ENCODE measurements at regions not wholly inside any gene's neighbourhood (a gene's known extent, or its start where the extent isn't known, plus 50 kb on each side); places are given as distances from the start of the nearest gene placed in this dataset.

- no peak overlapping the region for H3K4me3 ChIP-seq (replicated peaks; ENCODE audit: low read depth, low read length)
- no peak for DNase-seq (ENCODE audit: extremely low read depth, low read depth)
- no peak for TF ChIP-seq CTCF (IDR thresholded peaks at IDR 0.05; ENCODE audit: low read depth, low read length, missing control alignments)
Measured at GRCh38 chr20:57842720-57843119, 132.9 kb upstream of the PMEPA1 start.

GRCh38 chr20:57841297-57841866, 131.6 kb upstream of the PMEPA1 start:
- no peak for TF ChIP-seq CTCF (IDR thresholded peaks at IDR 0.05; ENCODE audit: low read depth, low read length, missing control alignments)
- no peak for DNase-seq (ENCODE audit: extremely low read depth, low read depth)
- H3K4me3 ChIP-seq (replicated peaks; ENCODE audit: low read depth, low read length), result no peak overlapping the region

GRCh38 chr20:57840504-57841296, 130.9 kb upstream of the PMEPA1 start:
- no peak for TF ChIP-seq CTCF (IDR thresholded peaks at IDR 0.05; ENCODE audit: low read depth, low read length, missing control alignments)
- H3K4me3 ChIP-seq (replicated peaks; ENCODE audit: low read depth, low read length), result no peak overlapping the region
- DNase-seq (ENCODE audit: extremely low read depth, low read depth), result no peak

- H3K4me3 ChIP-seq (replicated peaks; ENCODE audit: low read depth, low read length), result no peak overlapping the region
- DNase-seq (ENCODE audit: extremely low read depth, low read depth), result no peak
- TF ChIP-seq CTCF (IDR thresholded peaks at IDR 0.05; ENCODE audit: low read depth, low read length, missing control alignments), result no peak
Measured at GRCh38 chr20:57840066-57840465, 130.3 kb upstream of the PMEPA1 start.

GRCh38 chr20:57838670-57839151, 128.9 kb upstream of the PMEPA1 start:
- TF ChIP-seq CTCF (IDR thresholded peaks at IDR 0.05; ENCODE audit: low read depth, low read length, missing control alignments), result no peak
- peak; percentile 80 for DNase-seq (ENCODE audit: extremely low read depth, low read depth)
- no peak overlapping the region for H3K4me3 ChIP-seq (replicated peaks; ENCODE audit: low read depth, low read length)

GRCh38 chr20:57837208-57838035, 127.6 kb upstream of the PMEPA1 start:
- no peak for TF ChIP-seq CTCF (IDR thresholded peaks at IDR 0.05; ENCODE audit: low read depth, low read length, missing control alignments)
- DNase-seq (ENCODE audit: extremely low read depth, low read depth), result no peak

More at GRCh38 chr20:57837208-57838035, 127.6 kb upstream of the PMEPA1 start:
- H3K4me3 ChIP-seq (replicated peaks; ENCODE audit: low read depth, low read length), result no peak overlapping the region

Measured in HFF-Myc (cell line).